Sigmoid colon (tissue), 4 donors: ENCODE measurements at regions not wholly inside any gene's neighbourhood (a gene's known extent, or its start where the extent isn't known, plus 50 kb on each side); places are given as distances from the start of the nearest gene placed in this dataset.

ENCODE experiments used
- EP300 ChIP-seq, 4 donors: sonication (generic); formaldehyde crosslinking; IDR thresholded peaks; one replicate each; pipeline ENCODE4 v1.6.1; 2017; ENCODE audit warnings: antibody characterized with exemption in 4 of 4
- POLR2A ChIP-seq, 2 donors: fragments of 450-650 bp; IDR thresholded peaks; one replicate each; pipeline ENCODE4 v1.6.1; 2016; ENCODE audit warnings: antibody characterized with exemption in 2 of 2, mild to moderate bottlenecking in 2 of 2, moderate library complexity in 2 of 2
- POLR2AphosphoS5 ChIP-seq, 4 donors: sonication (generic); formaldehyde crosslinking; IDR thresholded peaks; one replicate each; pipeline ENCODE4 v1.6.1; 2017; ENCODE audit warnings: antibody characterized with exemption in 4 of 4
- TF ChIP-seq, protein P1 (sequence below), 4 experiments: fragments of 450-650 bp in 3 of 4; fragments of 200-600 bp in 1 of 4; IDR thresholded peaks; one replicate each; pipeline ENCODE4 v1.5.1; 2016 to 2019; ENCODE audit warnings: antibody characterized with exemption in 4 of 4, mild to moderate bottlenecking in 3 of 4, moderate library complexity in 2 of 4

DNA sequence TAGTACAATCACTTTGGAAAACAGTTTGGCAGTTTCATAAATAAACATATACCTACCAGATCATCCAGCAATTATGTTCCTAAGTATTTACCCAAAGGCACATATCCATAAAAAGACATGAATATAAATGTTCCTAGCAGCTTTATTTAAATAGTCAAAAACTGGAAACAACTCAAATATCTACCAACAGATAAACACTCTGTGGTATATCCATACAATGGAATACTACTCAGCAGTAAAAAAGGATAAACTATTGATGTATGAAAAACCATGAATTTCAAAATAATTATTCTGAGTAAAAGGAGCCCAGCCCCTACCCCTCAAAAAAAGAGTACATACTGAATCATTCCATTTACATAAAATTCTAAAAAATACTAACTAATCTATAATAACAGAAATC is 232.7 kb upstream of the SLC30A5 start:
- TF ChIP-seq, protein P1, sequence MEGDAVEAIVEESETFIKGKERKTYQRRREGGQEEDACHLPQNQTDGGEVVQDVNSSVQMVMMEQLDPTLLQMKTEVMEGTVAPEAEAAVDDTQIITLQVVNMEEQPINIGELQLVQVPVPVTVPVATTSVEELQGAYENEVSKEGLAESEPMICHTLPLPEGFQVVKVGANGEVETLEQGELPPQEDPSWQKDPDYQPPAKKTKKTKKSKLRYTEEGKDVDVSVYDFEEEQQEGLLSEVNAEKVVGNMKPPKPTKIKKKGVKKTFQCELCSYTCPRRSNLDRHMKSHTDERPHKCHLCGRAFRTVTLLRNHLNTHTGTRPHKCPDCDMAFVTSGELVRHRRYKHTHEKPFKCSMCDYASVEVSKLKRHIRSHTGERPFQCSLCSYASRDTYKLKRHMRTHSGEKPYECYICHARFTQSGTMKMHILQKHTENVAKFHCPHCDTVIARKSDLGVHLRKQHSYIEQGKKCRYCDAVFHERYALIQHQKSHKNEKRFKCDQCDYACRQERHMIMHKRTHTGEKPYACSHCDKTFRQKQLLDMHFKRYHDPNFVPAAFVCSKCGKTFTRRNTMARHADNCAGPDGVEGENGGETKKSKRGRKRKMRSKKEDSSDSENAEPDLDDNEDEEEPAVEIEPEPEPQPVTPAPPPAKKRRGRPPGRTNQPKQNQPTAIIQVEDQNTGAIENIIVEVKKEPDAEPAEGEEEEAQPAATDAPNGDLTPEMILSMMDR (IDR thresholded peaks at IDR 0.05), result no peak
- no peak for TF ChIP-seq POLR2AphosphoS5 (IDR thresholded peaks at IDR 0.05)
- no peak for TF ChIP-seq POLR2A (IDR thresholded peaks at IDR 0.05)
- no peak for TF ChIP-seq EP300 (IDR thresholded peaks at IDR 0.05)
